ENCODE measurements at regions not wholly inside any gene's neighbourhood (a gene's known extent, or its start where the extent isn't known, plus 50 kb on each side); places are given as distances from the start of the nearest gene placed in this dataset.
"Not testable (repeated sequence)": the region's sequence is repeated elsewhere in the genome, so short reads cannot be mapped to it uniquely, and the experiment has no call there.

- peak; percentile 36 for DNase-seq (ENCODE audit: low read depth)
These were observed 1552.2 kb downstream of the PCDH9 start for GRCh38 chr13:65677906-65678305.

DNA sequence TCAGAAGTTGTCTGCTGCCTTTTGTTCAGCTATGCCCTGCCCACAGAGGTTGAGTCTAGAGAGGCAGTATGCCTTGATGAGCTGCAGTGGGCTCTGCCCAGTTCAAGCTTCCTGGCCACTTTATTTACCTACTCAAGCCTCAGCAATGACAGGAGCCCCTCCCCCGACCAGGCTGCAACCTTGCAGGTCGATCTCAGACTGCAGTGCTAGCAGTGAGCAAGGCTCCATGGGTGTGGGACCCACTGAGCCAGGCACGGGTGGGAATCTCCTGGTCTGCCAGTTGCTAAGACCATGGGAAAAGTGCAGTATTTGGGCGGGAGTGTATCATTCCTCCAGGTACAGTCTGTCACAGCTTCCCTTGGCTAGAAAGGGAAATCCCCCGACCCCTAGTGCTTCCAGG lies 1554.8 kb downstream of the PCDH9 start:
- not testable (repeated sequence) for DNase-seq (ENCODE audit: low read depth)

- no peak for DNase-seq (ENCODE audit: low read depth)
These were observed 1560.0 kb downstream of the PCDH9 start for GRCh38 chr13:65670014-65670625.

DNA sequence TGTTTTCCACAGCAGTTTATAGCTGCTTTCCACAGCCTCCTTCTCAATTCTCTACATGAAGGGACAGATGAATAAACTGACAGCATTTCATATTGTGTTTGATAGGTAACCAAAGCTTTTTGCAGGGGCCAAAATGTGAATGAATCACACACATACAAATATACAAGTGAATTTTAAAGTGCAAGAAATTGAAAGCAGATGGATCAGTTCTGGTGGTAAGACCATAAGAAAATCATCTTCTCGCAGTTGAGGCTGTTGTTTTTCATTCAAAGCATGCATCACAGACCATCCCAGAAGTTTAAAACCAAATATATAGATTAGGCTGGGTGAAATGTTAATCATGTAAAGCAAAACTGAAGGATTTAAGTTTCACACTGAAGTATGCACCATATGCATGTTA lies 1569.4 kb downstream of the PCDH9 start:
- no peak for DNase-seq (ENCODE audit: low read depth)

DNA sequence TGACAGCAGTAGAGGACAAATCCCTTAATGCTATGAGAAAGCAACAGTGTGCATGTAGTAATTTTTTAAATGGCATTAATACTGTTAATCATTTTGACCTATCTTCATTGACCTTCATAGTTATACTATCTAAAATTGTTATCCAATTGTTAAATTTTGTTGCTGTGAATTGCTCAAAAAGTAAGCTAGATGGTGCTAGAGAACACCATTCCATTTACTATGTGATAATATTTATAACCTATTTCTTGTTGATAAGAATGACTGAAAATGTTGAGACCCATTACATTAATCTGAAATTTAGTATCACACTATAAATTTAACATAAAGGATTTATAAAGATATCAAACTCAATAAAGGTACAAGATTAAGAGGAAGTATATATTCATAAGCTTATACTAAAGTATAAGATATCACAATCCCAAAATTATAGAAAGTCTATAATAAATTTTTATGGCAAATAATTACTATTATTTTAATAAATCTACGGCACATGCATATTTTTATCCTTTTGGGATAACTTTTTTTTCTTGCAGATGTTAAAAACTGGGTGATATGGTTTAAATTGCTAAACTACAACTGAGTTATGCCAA lies 1573.3 kb downstream of the PCDH9 start:
- no peak for DNase-seq (ENCODE audit: low read depth)

DNA sequence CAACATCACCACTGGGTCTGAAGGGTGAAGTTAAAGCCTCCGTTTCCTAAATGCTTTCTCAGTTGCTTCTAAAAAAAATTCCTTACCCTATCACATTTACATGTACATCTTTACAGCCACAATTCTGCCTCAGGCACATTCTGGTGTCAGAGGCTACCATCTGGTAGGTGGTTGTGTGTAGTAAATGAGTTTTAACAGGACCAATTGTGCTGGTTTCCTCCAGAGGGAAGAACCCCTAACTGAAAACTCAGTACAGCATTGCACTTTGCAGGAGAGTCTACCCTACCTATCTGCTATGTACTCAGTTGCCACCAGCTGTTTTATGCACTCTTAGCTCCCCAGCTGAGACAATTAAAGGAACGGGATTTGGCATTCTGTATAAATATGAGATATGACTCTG lies 1576.5 kb downstream of the PCDH9 start:
- DNase-seq (ENCODE audit: low read depth), result no peak

DNA sequence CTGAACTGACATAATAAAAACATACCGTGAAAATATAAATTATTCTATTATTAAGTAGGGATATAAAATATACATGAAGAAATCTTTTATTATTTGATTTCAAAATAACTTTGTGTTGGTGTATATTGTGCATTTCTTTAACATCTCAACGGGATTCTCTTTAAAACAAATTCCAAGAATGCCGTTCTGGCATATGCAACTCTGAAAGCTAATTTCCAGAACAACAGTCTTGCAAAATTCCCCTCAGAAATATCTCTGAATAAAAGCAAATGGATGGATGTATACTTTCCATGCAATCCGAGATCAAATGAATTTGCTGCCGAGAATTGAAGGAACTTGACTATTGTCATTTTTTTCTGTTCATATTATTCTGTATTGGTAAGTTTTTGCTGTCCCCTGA lies 1579.8 kb downstream of the PCDH9 start:
- DNase-seq (ENCODE audit: low read depth), result no peak

- DNase-seq (ENCODE audit: low read depth), result no peak
These were observed 1587.1 kb downstream of the PCDH9 start for GRCh38 chr13:65642996-65643395.

DNA sequence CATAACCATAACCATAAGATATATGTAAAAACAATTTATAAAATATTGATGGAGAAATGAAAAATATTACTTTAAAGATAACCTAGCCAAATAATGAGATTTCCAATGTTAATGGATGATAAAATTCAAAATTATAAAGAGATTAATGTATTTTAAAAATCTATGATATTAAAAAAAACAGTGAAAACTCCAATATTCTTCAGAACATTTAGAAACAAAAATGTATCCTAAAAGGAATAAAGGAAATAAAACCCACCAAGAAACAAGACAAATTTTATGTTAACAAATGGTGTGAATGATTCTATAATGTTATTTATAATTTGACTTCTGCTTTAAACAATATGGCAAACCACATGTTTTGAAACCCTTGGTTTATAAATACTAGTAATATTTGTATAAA lies 1587.8 kb downstream of the PCDH9 start:
- DNase-seq (ENCODE audit: low read depth), result no peak

DNA sequence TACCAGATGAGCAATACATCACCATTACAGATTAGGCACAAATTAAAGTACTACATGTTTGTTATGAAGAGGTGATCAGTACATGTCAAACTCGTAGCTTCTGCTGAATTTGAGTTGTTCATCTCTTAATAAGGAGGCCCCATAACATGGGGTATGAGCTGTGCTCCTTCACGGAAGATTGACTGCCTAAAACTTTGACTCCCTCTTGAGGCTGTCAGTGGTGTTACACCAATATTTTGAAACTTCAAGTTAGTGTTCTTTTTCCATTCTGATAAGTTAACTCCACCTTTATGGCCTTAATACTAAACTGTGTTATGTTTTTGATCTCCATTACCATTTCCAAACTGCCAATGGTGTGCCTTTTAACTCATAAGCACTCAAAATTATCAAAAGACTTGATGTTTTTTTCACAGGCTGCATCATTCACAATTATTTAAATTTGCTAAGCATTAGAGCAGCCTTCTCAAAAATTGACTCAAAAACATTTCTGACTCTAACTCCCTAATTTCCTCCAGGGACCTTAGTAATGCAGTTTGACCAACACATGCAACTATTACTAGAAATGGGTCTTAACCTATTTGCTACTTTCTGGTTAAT lies 1591.5 kb downstream of the PCDH9 start:
- peak; percentile 35 for DNase-seq (ENCODE audit: low read depth)

- DNase-seq (ENCODE audit: low read depth), result no peak
These were observed 1596.3 kb downstream of the PCDH9 start for GRCh38 chr13:65633806-65634205.

- DNase-seq (ENCODE audit: low read depth), result no peak
These were observed 1599.1 kb downstream of the PCDH9 start for GRCh38 chr13:65631078-65631477.

- no peak for DNase-seq (ENCODE audit: low read depth)
These were observed 1600.2 kb downstream of the PCDH9 start for GRCh38 chr13:65629926-65630325.

- no peak for DNase-seq (ENCODE audit: low read depth)
These were observed 1607.0 kb downstream of the PCDH9 start for GRCh38 chr13:65623148-65623547.

DNA sequence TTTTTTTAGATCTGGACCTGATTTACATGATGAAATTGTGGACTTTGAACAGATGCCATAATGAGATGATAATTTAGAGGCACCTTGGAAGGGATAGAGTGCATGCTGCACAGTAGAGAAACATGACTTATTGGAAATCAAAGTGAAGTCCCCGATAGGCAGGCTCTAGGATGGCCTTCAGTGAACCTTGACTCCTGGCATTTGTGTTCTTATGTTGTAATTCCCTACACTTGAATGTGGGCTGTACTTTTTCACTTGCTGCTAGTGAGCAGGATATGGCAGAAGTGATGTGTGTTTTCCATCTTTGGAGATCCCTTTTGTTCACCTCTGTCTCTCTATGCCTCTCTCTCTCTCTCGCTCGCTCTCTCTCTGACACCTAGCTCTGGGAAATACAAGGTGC lies 1614.6 kb downstream of the PCDH9 start:
- DNase-seq (ENCODE audit: low read depth), result no peak

DNA sequence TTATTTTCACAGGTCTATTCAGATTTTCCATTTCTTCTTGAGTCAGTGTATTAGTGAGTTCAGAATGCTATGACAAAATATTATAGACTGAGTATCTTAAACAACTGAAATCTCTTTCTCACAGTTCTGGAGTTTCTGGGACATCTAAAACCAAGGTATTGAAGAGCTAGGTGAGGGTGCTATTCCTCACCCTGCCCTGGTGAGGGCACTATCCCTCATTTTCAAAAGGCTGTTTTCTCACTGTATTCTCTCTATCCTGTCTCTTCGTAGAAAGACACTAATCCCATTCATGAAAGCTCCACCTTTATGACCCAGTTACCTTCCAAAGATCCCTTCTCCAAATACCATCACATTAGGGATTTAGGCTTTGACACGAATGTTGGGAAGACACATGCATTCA lies 1617.1 kb downstream of the PCDH9 start:
- no peak for DNase-seq (ENCODE audit: low read depth)

DNA sequence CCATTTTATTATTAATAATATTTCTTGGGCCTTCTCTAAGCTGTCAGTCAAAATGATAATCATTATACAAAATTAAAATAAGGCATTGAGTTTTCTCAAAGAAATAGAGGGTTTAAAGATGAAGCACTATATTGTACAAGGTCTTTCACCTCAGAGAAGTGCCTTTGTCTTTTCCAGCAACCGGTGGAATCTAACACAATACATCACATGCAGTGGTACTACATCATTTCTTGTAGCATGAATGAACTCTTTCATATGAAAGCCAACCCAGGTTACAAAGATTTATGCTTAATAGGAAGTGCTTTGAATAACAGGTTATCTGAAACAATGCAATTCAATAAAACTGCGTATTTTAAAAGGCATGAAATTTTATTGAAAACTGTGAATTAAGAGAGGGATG lies 1620.8 kb downstream of the PCDH9 start:
- no peak for DNase-seq (ENCODE audit: low read depth)

DNA sequence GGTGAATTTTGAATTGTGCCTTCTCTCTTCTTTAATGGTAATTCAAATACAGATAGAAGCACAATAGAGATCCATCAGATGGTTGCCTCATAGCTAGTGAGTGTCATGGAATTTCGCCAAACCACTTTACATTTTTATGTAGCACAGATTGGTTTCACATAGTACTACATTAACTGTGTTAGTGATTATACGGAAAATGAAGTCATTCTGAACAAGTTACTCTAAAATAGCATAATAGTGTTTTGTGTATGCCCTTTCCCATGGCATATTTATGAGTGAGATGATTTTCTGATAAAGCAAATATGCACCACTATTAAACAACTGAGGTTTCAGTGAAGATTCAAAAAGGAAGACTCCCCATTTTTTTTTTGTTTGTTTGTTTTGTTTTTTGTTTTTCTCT lies 1623.5 kb downstream of the PCDH9 start:
- peak; percentile 11 for DNase-seq (ENCODE audit: low read depth)

- DNase-seq (ENCODE audit: low read depth), result no peak
These were observed 1624.7 kb downstream of the PCDH9 start for GRCh38 chr13:65605396-65605795.

GRCh38 chr13:65603160-65603559 lies 1627.0 kb downstream of the PCDH9 start:
- DNase-seq (ENCODE audit: low read depth), result no peak

DNA sequence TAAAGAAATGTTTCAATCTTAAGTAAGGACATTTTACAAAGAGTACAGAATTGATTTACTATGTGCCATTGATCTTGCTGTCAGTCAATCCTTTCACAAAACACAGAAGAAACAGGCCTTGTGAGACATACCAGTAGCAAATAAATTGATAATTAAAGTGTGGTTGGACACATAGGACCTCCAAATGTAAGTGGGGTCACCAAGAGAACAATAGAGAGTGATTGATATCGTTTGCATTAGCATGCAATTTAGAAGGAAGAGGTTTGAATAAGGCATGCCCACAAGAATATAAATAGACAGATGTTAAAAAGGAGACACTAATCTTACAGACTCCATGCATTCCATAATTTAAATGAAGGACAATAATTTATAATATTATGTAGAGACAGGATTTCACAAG lies 1628.3 kb downstream of the PCDH9 start:
- DNase-seq (ENCODE audit: low read depth), result no peak

DNA sequence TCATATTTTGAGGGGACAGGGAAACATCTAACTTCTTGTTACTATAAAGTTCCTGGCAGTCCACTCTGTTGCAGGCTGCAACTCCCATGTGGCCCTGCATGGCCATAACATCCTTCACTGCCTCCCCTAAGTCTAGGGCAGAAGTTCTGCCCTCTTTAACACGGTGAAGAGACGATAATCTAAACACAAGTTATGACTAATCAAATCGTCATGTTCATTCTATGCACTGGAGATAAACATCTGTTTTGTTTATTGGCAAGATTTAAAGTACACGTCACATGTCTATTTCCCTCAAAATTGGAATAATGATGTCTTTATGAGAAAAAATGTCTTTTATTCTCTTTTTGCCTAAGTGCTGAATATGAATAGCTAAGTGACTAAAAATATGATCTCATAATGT lies 1629.4 kb downstream of the PCDH9 start:
- DNase-seq (ENCODE audit: low read depth), result peak; percentile 66

DNA sequence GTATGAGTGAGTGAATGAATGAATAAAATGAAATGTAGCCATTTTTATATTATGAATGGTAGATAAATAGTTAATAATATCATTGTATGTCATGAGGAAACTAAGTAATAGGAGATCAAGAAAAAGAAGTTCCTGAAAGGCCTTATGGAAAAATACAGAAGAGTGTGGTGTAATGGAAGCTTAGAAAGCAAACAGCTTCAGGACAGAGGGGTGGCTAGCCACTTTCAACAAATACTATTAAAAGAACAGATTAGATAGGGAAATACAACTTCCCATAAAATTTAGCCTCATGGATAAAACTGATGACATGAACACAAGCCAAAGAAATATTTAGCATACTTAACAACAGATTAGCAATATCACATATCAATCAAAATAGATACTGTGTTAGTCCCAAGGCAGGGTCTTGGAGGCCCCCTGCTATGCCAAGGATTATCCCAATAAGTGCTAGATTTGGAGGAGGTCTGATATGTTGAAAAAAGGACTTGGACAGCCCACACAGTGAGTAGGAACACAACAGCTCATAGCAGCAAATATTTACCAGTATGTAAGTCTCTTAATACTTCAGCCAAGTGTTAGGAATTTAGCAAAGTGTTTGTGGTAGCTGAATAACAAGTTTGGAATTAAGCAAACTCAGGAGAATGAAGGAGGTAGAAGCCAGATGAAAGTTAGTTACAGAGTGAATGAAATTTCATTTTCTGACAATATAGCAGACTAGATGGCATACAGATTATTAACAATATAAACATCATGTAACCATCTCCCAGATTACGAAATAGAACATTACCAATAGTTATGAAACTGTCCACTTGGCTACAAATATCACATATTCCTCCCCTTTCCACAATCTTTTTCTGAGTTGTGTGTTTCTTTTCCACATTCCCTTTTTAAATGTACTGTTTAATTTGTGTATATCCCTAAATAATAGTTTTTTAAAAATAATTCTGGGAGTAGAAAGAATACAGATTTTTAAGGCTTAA lies 1632.0 kb downstream of the PCDH9 start:
- DNase-seq (ENCODE audit: low read depth), result peak; percentile 67
